Dermis microvascular lymphatic vessel endothelial cell (primary cell): ENCODE measurements at regions not wholly inside any gene's neighbourhood (a gene's known extent, or its start where the extent isn't known, plus 50 kb on each side); places are given as distances from the start of the nearest gene placed in this dataset.
A peak's percentile ranks its signal among the peaks of the same experiment; 100 is the strongest.

Experiments used
- DNase-seq, 2 donors: peaks; one replicate each; pipeline versions ENCODE4 v3.0.0 to v3.0.0-alpha.2; 2010; ENCODE audit warnings: low read depth in 2 of 2

- no peak for DNase-seq
Observed at GRCh38 chr1:47554082-47554481, 116.2 kb downstream of the FOXD2 start.

GRCh38 chr1:47554901-47555300, 117.1 kb downstream of the FOXD2 start:
- DNase-seq, result no peak

- no peak for DNase-seq
Observed at GRCh38 chr1:47555306-47555705, 117.5 kb downstream of the FOXD2 start.

- no peak for DNase-seq
Observed at GRCh38 chr1:47555841-47556560, 118.2 kb downstream of the FOXD2 start.

GRCh38 chr1:47557066-47557465, 119.2 kb downstream of the FOXD2 start:
- no peak for DNase-seq

- no peak for DNase-seq
Observed at GRCh38 chr1:47558601-47559593, 121.1 kb downstream of the FOXD2 start.

- no peak for DNase-seq
Observed at GRCh38 chr1:47559944-47560695, 122.3 kb downstream of the FOXD2 start.

- DNase-seq, result no peak
Observed at GRCh38 chr1:47561523-47562007, 123.7 kb downstream of the FOXD2 start.

GRCh38 chr1:47562147-47562546, 124.3 kb downstream of the FOXD2 start:
- DNase-seq, result no peak

- DNase-seq, result no peak
Observed at GRCh38 chr1:47562799-47563198, 125.0 kb downstream of the FOXD2 start.

- no peak for DNase-seq
Observed at GRCh38 chr1:47563201-47563600, 125.4 kb downstream of the FOXD2 start.

GRCh38 chr1:47564570-47564969, 126.7 kb downstream of the FOXD2 start:
- DNase-seq, result no peak

GRCh38 chr1:47565092-47565491, 127.2 kb downstream of the FOXD2 start:
- DNase-seq, result no peak

GRCh38 chr1:47565676-47566075, 127.8 kb downstream of the FOXD2 start:
- no peak for DNase-seq

- peak; percentile 30 to 41 for DNase-seq
Observed at GRCh38 chr1:47568763-47569162, 130.9 kb downstream of the FOXD2 start.

GRCh38 chr1:47569261-47569660, 131.4 kb downstream of the FOXD2 start:
- no peak for DNase-seq

GRCh38 chr1:47569681-47570470, 132.0 kb downstream of the FOXD2 start:
- peak in 1 of 2 donors; percentile 83 for DNase-seq

- no peak for DNase-seq
Observed at GRCh38 chr1:47571161-47571560, 133.3 kb downstream of the FOXD2 start.

GRCh38 chr1:47571952-47572351, 134.1 kb downstream of the FOXD2 start:
- DNase-seq, result no peak

- DNase-seq, result no peak
Observed at GRCh38 chr1:47572731-47573430, 135.0 kb downstream of the FOXD2 start.
